ENCODE measurements at regions not wholly inside any gene's neighbourhood (a gene's known extent, or its start where the extent isn't known, plus 50 kb on each side); places are given as distances from the start of the nearest gene placed in this dataset.

DNA sequence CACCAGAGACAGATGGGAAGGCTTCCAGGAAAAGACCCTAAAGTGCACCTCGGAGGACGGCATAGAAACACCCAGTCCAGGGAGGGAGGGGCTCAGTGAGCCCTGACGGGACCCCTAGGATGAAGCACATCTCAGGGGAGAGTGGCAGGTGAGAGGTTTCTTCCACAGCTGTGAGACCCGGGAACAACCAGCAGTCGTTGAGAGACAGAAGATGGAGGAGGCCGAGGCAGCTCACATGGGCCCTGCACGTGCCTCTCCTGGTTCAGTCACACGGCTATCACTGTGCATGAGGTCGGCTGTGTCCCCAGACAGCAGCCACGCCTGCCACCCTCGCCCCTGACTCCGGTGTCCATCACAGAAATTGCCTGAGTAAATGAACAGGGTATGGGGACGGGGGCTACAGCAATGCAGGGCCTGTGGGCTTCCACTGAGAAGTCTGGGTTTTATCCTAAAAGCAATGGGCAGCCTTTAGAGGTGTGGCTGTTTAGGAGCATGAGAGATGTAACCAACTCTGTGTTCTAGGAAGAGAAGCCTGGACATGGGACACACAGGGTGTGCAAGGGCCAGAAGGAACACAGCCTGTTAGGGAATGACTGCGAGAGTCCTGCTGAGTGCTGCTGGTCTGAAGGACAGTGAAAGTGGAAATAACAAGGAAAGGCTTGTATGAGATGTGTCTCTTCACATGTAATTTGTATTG lies 102.0 kb downstream of the TMEM18 start:
- TF ChIP-seq, protein P1, sequence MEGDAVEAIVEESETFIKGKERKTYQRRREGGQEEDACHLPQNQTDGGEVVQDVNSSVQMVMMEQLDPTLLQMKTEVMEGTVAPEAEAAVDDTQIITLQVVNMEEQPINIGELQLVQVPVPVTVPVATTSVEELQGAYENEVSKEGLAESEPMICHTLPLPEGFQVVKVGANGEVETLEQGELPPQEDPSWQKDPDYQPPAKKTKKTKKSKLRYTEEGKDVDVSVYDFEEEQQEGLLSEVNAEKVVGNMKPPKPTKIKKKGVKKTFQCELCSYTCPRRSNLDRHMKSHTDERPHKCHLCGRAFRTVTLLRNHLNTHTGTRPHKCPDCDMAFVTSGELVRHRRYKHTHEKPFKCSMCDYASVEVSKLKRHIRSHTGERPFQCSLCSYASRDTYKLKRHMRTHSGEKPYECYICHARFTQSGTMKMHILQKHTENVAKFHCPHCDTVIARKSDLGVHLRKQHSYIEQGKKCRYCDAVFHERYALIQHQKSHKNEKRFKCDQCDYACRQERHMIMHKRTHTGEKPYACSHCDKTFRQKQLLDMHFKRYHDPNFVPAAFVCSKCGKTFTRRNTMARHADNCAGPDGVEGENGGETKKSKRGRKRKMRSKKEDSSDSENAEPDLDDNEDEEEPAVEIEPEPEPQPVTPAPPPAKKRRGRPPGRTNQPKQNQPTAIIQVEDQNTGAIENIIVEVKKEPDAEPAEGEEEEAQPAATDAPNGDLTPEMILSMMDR (IDR thresholded peaks at IDR 0.05): no peak
- TF ChIP-seq POLR2A (IDR thresholded peaks at IDR 0.05): no peak
